ENCODE measurements at regions not wholly inside any gene's neighbourhood (a gene's known extent, or its start where the extent isn't known, plus 50 kb on each side); places are given as distances from the start of the nearest gene placed in this dataset.

- no peaks in the 10 kb centered on the region for H4K20me1 ChIP-seq (ENCODE audit: insufficient read depth, low read length)
- ATAC-seq (no peak), FAIRE-seq (no peak), DNase-seq (ENCODE audit: low spot score) (no peak)
- intact Hi-C loops (cut with micrococcal nuclease; ENCODE audit: unreplicated experiment), result no loop called here
- 39% methylated on average over 9 of the region's 9 CpGs for WGBS (ENCODE audit: low lambda C conversion rate)
- ChIA-PET CTCF (ENCODE audit: low intra/inter-chr PET ratio, low total read pairs) (no interaction called here), POLR2A (no interaction called here)
- no peaks in the 10 kb centered on the region for H3K4me1 ChIP-seq (ENCODE audit: insufficient read depth, low read length)
- H2AFZ ChIP-seq (ENCODE audit: low read length), result no peak overlapping the region
- TF ChIP-seq ZFP82 (CRISPR knock-in tag; IDR thresholded peaks at IDR 0.05; ENCODE audit: borderline replicate concordance) (no peak), ZNF343 (CRISPR knock-in tag; IDR thresholded peaks at IDR 0.05) (no peak), ZFP62 (CRISPR knock-in tag; IDR thresholded peaks at IDR 0.05) (no peak), TCF7L2 (IDR thresholded peaks at IDR 0.05; ENCODE audit: low read depth, low read length) (no peak)
- H3K4me2 ChIP-seq (ENCODE audit: low read depth, low read length), result no peak overlapping the region
- no TSS peak for BruUV-seq (replicated peaks)
- H3K79me2 ChIP-seq (ENCODE audit: insufficient read depth, low read length), result no peaks in the 10 kb centered on the region
- H3K4me3 ChIP-seq (replicated peaks in 1 of 3; ENCODE audit: insufficient read depth in 1 of 3, low read depth in 2 of 3, low read length in 3 of 3), result no peak overlapping the region
- no peaks in the 10 kb centered on the region for H3K9me3 ChIP-seq (ENCODE audit: low read length)
- no peak overlapping the region for H3K27ac ChIP-seq (ENCODE audit: extremely low read length, insufficient read depth, low read length)
- H3K9ac ChIP-seq (ENCODE audit: insufficient read depth, low read depth, low read length), result no peak overlapping the region
- H3K36me3 ChIP-seq (replicated peaks in 1 of 2; ENCODE audit: control insufficient read depth in 1 of 2, insufficient read depth in 2 of 2, low read length in 2 of 2), result no peaks in the 10 kb centered on the region
- in situ Hi-C loops (cut with HindIII; ENCODE audit: extremely low pct_ligation_motif_present, low pct_unique_long_range_greater_than_20kb), result no loop called here
- peaks cover 0 to 15% of the 10 kb centered on the region in 2 experiments; a peak in 3 of 5 replicates for H3K27me3 ChIP-seq (ENCODE audit: control insufficient read depth in 1 of 2, insufficient read depth in 2 of 2, low read length in 2 of 2)
Observed at GRCh38 chr3:194860725-194861124, 175.0 kb downstream of the FAM43A start.

GRCh38 chr3:194861375-194861774 lies 175.7 kb downstream of the FAM43A start:
- Histone ChIP-seq H3K36me3 (replicated peaks in 1 of 2; ENCODE audit: control insufficient read depth in 1 of 2, insufficient read depth in 2 of 2, low read length in 2 of 2) (no peaks in the 10 kb centered on the region), H3K9ac (ENCODE audit: insufficient read depth, low read depth, low read length) (no peak overlapping the region), H3K4me2 (ENCODE audit: low read depth, low read length) (no peak overlapping the region), H3K27ac (ENCODE audit: extremely low read length, insufficient read depth, low read length) (no peak overlapping the region), H2AFZ (ENCODE audit: low read length) (no peak overlapping the region), H4K20me1 (ENCODE audit: insufficient read depth, low read length) (no peaks in the 10 kb centered on the region), H3K79me2 (ENCODE audit: insufficient read depth, low read length) (no peaks in the 10 kb centered on the region), H3K9me3 (ENCODE audit: low read length) (no peaks in the 10 kb centered on the region), H3K27me3 (ENCODE audit: control insufficient read depth in 1 of 2, insufficient read depth in 2 of 2, low read length in 2 of 2) (peaks cover 0 to 15% of the 10 kb centered on the region in 2 experiments; a peak in 3 of 5 replicates), H3K4me1 (ENCODE audit: insufficient read depth, low read length) (no peaks in the 10 kb centered on the region), H3K4me3 (replicated peaks in 1 of 3; ENCODE audit: insufficient read depth in 1 of 3, low read depth in 2 of 3, low read length in 3 of 3) (no peak overlapping the region)
- ATAC-seq (no peak), FAIRE-seq (no peak), DNase-seq (ENCODE audit: low spot score) (no peak)
- WGBS (ENCODE audit: low lambda C conversion rate), result 45% methylated on average over 4 of the region's 4 CpGs
- CTCF ChIA-PET (ENCODE audit: low intra/inter-chr PET ratio, low total read pairs), result no interaction called here
- no TSS peak for BruUV-seq (replicated peaks)
- intact Hi-C loops (cut with micrococcal nuclease; ENCODE audit: unreplicated experiment), result no loop called here
- in situ Hi-C loops (cut with HindIII; ENCODE audit: extremely low pct_ligation_motif_present, low pct_unique_long_range_greater_than_20kb), result no loop called here
- POLR2A ChIA-PET, result no interaction called here
- TF ChIP-seq HNRNPLL (IDR thresholded peaks at IDR 0.05; ENCODE audit: low read depth, low read length, poor library complexity, severe bottlenecking) (no peak), ELF4 (CRISPR knock-in tag; IDR thresholded peaks at IDR 0.05; ENCODE audit: borderline replicate concordance) (no peak), ARID2 (CRISPR knock-in tag; IDR thresholded peaks at IDR 0.05; ENCODE audit: borderline replicate concordance) (no peak), NR2F6 (IDR thresholded peaks at IDR 0.05) (no peak), NR2F6 (CRISPR knock-in tag; IDR thresholded peaks at IDR 0.05) (no peak), NRL (CRISPR knock-in tag; IDR thresholded peaks at IDR 0.05; ENCODE audit: borderline replicate concordance) (no peak), ZNF350 (CRISPR knock-in tag; IDR thresholded peaks at IDR 0.05; ENCODE audit: borderline replicate concordance, low read depth) (no peak), RFX1 (IDR thresholded peaks at IDR 0.05) (no peak), POLR2G (IDR thresholded peaks at IDR 0.05; ENCODE audit: low read depth, low read length) (no peak), MAZ (IDR thresholded peaks at IDR 0.05; ENCODE audit: borderline replicate concordance, low read depth, low read length) (no peak), MAZ (CRISPR knock-in tag; IDR thresholded peaks at IDR 0.05; ENCODE audit: low read depth) (no peak), MED8 (CRISPR knock-in tag; IDR thresholded peaks at IDR 0.05; ENCODE audit: insufficient replicate concordance) (no peak), TP53 (CRISPR knock-in tag; conservative IDR thresholded peaks at IDR 0.05) (no peak), ZFP41 (CRISPR knock-in tag; IDR thresholded peaks at IDR 0.05; ENCODE audit: borderline replicate concordance) (no peak), NFIC (IDR thresholded peaks at IDR 0.05; ENCODE audit: low read length) (no peak), PAX8 (CRISPR knock-in tag; IDR thresholded peaks at IDR 0.05; ENCODE audit: borderline replicate concordance) (no peak), MYC (CRISPR knock-in tag; IDR thresholded peaks at IDR 0.05; ENCODE audit: borderline replicate concordance) (no peak)
- TF ChIP-seq, protein P1, sequence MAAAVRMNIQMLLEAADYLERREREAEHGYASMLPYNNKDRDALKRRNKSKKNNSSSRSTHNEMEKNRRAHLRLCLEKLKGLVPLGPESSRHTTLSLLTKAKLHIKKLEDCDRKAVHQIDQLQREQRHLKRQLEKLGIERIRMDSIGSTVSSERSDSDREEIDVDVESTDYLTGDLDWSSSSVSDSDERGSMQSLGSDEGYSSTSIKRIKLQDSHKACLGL (CRISPR knock-in tag; IDR thresholded peaks at IDR 0.05), result no peak
